GM23338 (cell line): ENCODE measurements at regions not wholly inside any gene's neighbourhood (a gene's known extent, or its start where the extent isn't known, plus 50 kb on each side); places are given as distances from the start of the nearest gene placed in this dataset.

Source experiments
- ATAC-seq: fragments of 200-7000 bp; cut with Tn5 transposase; 3 replicates; pipeline ENCODE4 v1.9.1; 2020
- DNase-seq: peaks from one replicate; pipeline ENCODE4 v3.0.0-alpha.2; 2015; ENCODE audit warnings: low spot score
- H2AFZ ChIP-seq: fragments of 200-600 bp; sonication (generic); 2 replicates; pipeline ENCODE4 v1.8.0; 2016; ENCODE audit warnings: antibody characterized with exemption, mild to moderate bottlenecking, moderate library complexity
- H3F3A ChIP-seq: fragments of 200-600 bp; sonication (generic); replicated peaks from 2 replicates; pipeline ENCODE4 v1.8.0; 2017; ENCODE audit warnings: antibody characterized with exemption, mixed run types, low read depth
- H3K27ac ChIP-seq: fragments of 200-600 bp; sonication (generic); 2 replicates; pipeline ENCODE4 v1.6.1; 2016; ENCODE audit warnings: low read depth
- H3K27me3 ChIP-seq: fragments of 200-600 bp; sonication (generic); 2 replicates; pipeline ENCODE4 v1.8.0; 2016; ENCODE audit warnings: mild to moderate bottlenecking, mixed run types, moderate library complexity; ENCODE audit not compliant: insufficient read depth
- H3K36me3 ChIP-seq: fragments of 200-600 bp; sonication (generic); 2 replicates; pipeline ENCODE4 v1.8.0; 2016; ENCODE audit warnings: mild to moderate bottlenecking; ENCODE audit not compliant: insufficient read depth
- H3K4me1 ChIP-seq: fragments of 200-600 bp; sonication (generic); 2 replicates; pipeline ENCODE4 v1.8.0; 2016; ENCODE audit warnings: mild to moderate bottlenecking, moderate library complexity; ENCODE audit not compliant: insufficient read depth
- H3K4me2 ChIP-seq: fragments of 200-600 bp; sonication (generic); 2 replicates; pipeline ENCODE4 v1.7.1; 2017; ENCODE audit warnings: mixed run types
- H3K4me3 ChIP-seq: fragments of 200-600 bp; sonication (generic); 2 replicates; pipeline ENCODE4 v1.6.1; 2016; ENCODE audit warnings: mixed run types
- H3K79me2 ChIP-seq: fragments of 200-600 bp; sonication (generic); replicated peaks from 2 replicates; pipeline ENCODE4 v1.8.0; 2017; ENCODE audit warnings: mild to moderate bottlenecking; ENCODE audit not compliant: insufficient read depth
- H3K9me2 ChIP-seq: fragments of 200-600 bp; sonication (generic); 2 replicates; pipeline ENCODE4 v1.8.0; 2017; ENCODE audit not compliant: insufficient read depth
- H4K20me1 ChIP-seq: fragments of 200-600 bp; sonication (generic); replicated peaks from 2 replicates; pipeline ENCODE4 v1.8.0; 2017; ENCODE audit warnings: mild to moderate bottlenecking; ENCODE audit not compliant: insufficient read depth
- H3K27ac Mint-ChIP-seq: 2 replicates; pipeline ENCODE4 v1.8.0; 2020; ENCODE audit warnings: inconsistent platforms, mild to moderate bottlenecking, moderate library complexity, mixed read lengths
- H3K27me3 Mint-ChIP-seq: 3 replicates; pipeline ENCODE4 v1.8.0; 2022; ENCODE audit warnings: low read depth, mild to moderate bottlenecking, moderate library complexity, mixed read lengths, inconsistent platforms; ENCODE audit not compliant: insufficient read depth, poor library complexity
- H3K36me3 Mint-ChIP-seq: 3 replicates; pipeline ENCODE4 v1.8.0; 2021; ENCODE audit warnings: low read depth, mild to moderate bottlenecking, inconsistent platforms, moderate library complexity, mixed read lengths
- H3K4me1 Mint-ChIP-seq: 3 replicates; pipeline ENCODE4 v1.8.0; 2020; ENCODE audit warnings: mild to moderate bottlenecking, inconsistent platforms, mixed read lengths
- H3K4me3 Mint-ChIP-seq: 3 replicates; pipeline ENCODE4 v1.8.0; 2021; ENCODE audit warnings: moderate library complexity, mild to moderate bottlenecking, inconsistent platforms, mixed read lengths
- H3K9me3 Mint-ChIP-seq: 3 replicates; pipeline ENCODE4 v1.8.0; 2020; ENCODE audit warnings: moderate library complexity, mild to moderate bottlenecking, inconsistent platforms, mixed read lengths
- CREB1 ChIP-seq: fragments of 250-450 bp; sonication (Bioruptor Pico); IDR thresholded peaks from 2 replicates; pipeline ENCODE4 v1.5.0; 2020; ENCODE audit warnings: low read depth, mild to moderate bottlenecking, moderate library complexity
- EZH2 ChIP-seq: fragments of 200-600 bp; sonication (generic); IDR thresholded peaks from one replicate; pipeline ENCODE4 v1.8.0; 2017; ENCODE audit warnings: antibody characterized with exemption, mild to moderate bottlenecking, low read depth; ENCODE audit not compliant: unreplicated experiment
- EZH2phosphoT487 ChIP-seq: fragments of 200-600 bp; sonication (generic); IDR thresholded peaks from one replicate; pipeline ENCODE4 v1.8.1; 2018; ENCODE audit warnings: antibody characterized with exemption; ENCODE audit not compliant: unreplicated experiment
- JUNB ChIP-seq: IDR thresholded peaks from one replicate; pipeline ENCODE4 v1.6.1; 2016; ENCODE audit warnings: antibody characterized with exemption; ENCODE audit not compliant: unreplicated experiment
- NANOG ChIP-seq: IDR thresholded peaks from 2 replicates; pipeline ENCODE4 v1.6.1; 2016; ENCODE audit warnings: antibody characterized with exemption, borderline replicate concordance
- POLR2AphosphoS5 ChIP-seq: IDR thresholded peaks from 2 replicates; pipeline ENCODE4 v1.6.1; 2016; ENCODE audit warnings: antibody characterized with exemption, low read depth
- REST ChIP-seq: IDR thresholded peaks from one replicate; pipeline ENCODE4 v1.6.1; 2018; ENCODE audit warnings: antibody characterized with exemption; ENCODE audit not compliant: unreplicated experiment
- STAT1 ChIP-seq: IDR thresholded peaks from one replicate; pipeline ENCODE4 v1.6.1; 2016; ENCODE audit warnings: antibody characterized with exemption; ENCODE audit not compliant: unreplicated experiment
- ZNF114 ChIP-seq: fragments of 250-450 bp; sonication (Bioruptor Pico); IDR thresholded peaks from 2 replicates; pipeline ENCODE4 v1.5.0; 2020; ENCODE audit warnings: mild to moderate bottlenecking, moderate library complexity
- ZNF331 ChIP-seq: fragments of 250-450 bp; sonication (Bioruptor Pico); IDR thresholded peaks from 2 replicates; pipeline ENCODE4 v1.5.0; 2020; ENCODE audit warnings: low read depth, mild to moderate bottlenecking, moderate library complexity
- ZNF462 ChIP-seq: fragments of 250-450 bp; sonication (Bioruptor Pico); IDR thresholded peaks from 2 replicates; pipeline ENCODE4 v1.5.0; 2020; ENCODE audit warnings: mild to moderate bottlenecking, moderate library complexity
- TF ChIP-seq, protein P1 (sequence below): IDR thresholded peaks from 2 replicates; pipeline ENCODE4 v1.6.1; 2016; ENCODE audit warnings: antibody characterized with exemption
- TF ChIP-seq, protein P2 (sequence below), 2 experiments: fragments of 200-600 bp in 1 of 2; sonication (generic) in 1 of 2; conservative IDR thresholded peaks; 2 replicates each; pipeline versions ENCODE4 v1.5.1 to v1.6.1; 2016 to 2017; ENCODE audit warnings: antibody characterized with exemption in 2 of 2, low read depth in 2 of 2, mild to moderate bottlenecking in 2 of 2, moderate library complexity in 1 of 2

DNA sequence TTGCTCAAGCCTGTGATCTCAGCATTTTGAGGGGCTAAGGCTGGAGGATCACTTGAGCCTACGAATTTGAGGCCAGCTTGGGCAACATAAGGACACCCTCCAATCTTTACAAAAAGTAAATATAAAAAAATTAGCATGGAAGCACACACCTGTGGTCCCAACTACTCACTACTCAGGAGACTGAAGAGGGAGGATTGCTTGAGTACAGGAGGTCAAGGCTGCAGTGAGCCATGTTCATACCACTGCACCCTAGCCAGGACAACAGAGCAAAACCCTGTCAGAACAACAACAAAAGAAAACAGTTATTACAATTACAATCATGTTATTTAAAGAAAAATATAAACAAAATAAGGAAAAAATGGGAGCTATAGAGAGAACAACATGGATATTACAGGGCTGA lies 82.5 kb upstream of the TNFAIP3 start:
- H3K27me3 ChIP-seq, result no peaks in the 10 kb centered on the region
- H3K36me3 ChIP-seq, result no peaks in the 10 kb centered on the region
- ATAC-seq (no peak), DNase-seq (no peak)
- H3K4me2 ChIP-seq, result no peak overlapping the region
- no peaks in the 10 kb centered on the region for H3K4me1 ChIP-seq
- no peak overlapping the region for H3K27ac ChIP-seq
- Mint-ChIP-seq H3K4me3 (no peak overlapping the region), H3K9me3 (peaks cover 4% of the 10 kb centered on the region; the same call in 2 of the 3 replicates), H3K27ac (no peak overlapping the region), H3K4me1 (peaks cover 12% of the 10 kb centered on the region), H3K36me3 (no peaks in the 10 kb centered on the region), H3K27me3 (peaks cover 2% of the 10 kb centered on the region)
- no peaks in the 10 kb centered on the region for H3K79me2 ChIP-seq
- no peaks in the 10 kb centered on the region for H3K9me2 ChIP-seq
- H4K20me1 ChIP-seq, result no peaks in the 10 kb centered on the region
- no peak overlapping the region for H3K4me3 ChIP-seq
- TF ChIP-seq, protein P1, sequence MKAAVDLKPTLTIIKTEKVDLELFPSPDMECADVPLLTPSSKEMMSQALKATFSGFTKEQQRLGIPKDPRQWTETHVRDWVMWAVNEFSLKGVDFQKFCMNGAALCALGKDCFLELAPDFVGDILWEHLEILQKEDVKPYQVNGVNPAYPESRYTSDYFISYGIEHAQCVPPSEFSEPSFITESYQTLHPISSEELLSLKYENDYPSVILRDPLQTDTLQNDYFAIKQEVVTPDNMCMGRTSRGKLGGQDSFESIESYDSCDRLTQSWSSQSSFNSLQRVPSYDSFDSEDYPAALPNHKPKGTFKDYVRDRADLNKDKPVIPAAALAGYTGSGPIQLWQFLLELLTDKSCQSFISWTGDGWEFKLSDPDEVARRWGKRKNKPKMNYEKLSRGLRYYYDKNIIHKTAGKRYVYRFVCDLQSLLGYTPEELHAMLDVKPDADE, result no peak
- no peak for TF ChIP-seq JUNB
- TF ChIP-seq ZNF331, result no peak
- TF ChIP-seq ZNF462, result no peak
- TF ChIP-seq STAT1, result no peak
- TF ChIP-seq, protein P2, sequence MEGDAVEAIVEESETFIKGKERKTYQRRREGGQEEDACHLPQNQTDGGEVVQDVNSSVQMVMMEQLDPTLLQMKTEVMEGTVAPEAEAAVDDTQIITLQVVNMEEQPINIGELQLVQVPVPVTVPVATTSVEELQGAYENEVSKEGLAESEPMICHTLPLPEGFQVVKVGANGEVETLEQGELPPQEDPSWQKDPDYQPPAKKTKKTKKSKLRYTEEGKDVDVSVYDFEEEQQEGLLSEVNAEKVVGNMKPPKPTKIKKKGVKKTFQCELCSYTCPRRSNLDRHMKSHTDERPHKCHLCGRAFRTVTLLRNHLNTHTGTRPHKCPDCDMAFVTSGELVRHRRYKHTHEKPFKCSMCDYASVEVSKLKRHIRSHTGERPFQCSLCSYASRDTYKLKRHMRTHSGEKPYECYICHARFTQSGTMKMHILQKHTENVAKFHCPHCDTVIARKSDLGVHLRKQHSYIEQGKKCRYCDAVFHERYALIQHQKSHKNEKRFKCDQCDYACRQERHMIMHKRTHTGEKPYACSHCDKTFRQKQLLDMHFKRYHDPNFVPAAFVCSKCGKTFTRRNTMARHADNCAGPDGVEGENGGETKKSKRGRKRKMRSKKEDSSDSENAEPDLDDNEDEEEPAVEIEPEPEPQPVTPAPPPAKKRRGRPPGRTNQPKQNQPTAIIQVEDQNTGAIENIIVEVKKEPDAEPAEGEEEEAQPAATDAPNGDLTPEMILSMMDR (conservative IDR thresholded peaks at IDR 0.05; ENCODE audit: low read depth in 2 of 2), result no peak
- no peak for TF ChIP-seq POLR2AphosphoS5
- no peak for TF ChIP-seq EZH2
- no peak for TF ChIP-seq CREB1
- TF ChIP-seq REST, result no peak
- no peak for TF ChIP-seq ZNF114 (CRISPR knock-in tag)
- TF ChIP-seq EZH2phosphoT487, result no peak
- TF ChIP-seq NANOG, result no peak
- no peaks in the 10 kb centered on the region for H3F3A ChIP-seq
- H2AFZ ChIP-seq, result no peak overlapping the region
